ENCODE measurements at regions not wholly inside any gene's neighbourhood (a gene's known extent, or its start where the extent isn't known, plus 50 kb on each side); places are given as distances from the start of the nearest gene placed in this dataset.

- Histone ChIP-seq H3K4me1 (ENCODE audit: insufficient read depth, low read length) (peaks cover 2% of the 10 kb centered on the region), H3K27me3 (ENCODE audit: insufficient read depth, low read length) (no peaks in the 10 kb centered on the region), H3K79me2 (ENCODE audit: insufficient read depth, low read length) (no peaks in the 10 kb centered on the region), H3K9me3 (ENCODE audit: low read depth, low read length) (no peaks in the 10 kb centered on the region), H3K36me3 (ENCODE audit: insufficient read depth, low read length) (no peaks in the 10 kb centered on the region), H3K27ac (ENCODE audit: low read depth, low read length) (no peak overlapping the region), H3K4me2 (ENCODE audit: insufficient read depth, low read length) (no peak overlapping the region), H2AFZ (ENCODE audit: low read length) (no peak overlapping the region), H4K20me1 (ENCODE audit: insufficient read depth, low read length) (no peaks in the 10 kb centered on the region), H3K4me3 (ENCODE audit: insufficient read depth, low read length) (no peak overlapping the region)
- DNase-seq (ENCODE audit: insufficient read length, low spot score, missing footprints), result no peak
- no peak for TF ChIP-seq CTCF (IDR thresholded peaks at IDR 0.05; ENCODE audit: extremely low read depth, low read depth, low read length)
Measured at GRCh38 chr3:135887220-135887619, 78.3 kb upstream of the PPP2R3A start.

GRCh38 chr3:135889443-135889842 lies 76.1 kb upstream of the PPP2R3A start:
- H3K4me1 ChIP-seq (ENCODE audit: insufficient read depth, low read length), result peaks cover 2% of the 10 kb centered on the region
- no peak overlapping the region for H3K4me2 ChIP-seq (ENCODE audit: insufficient read depth, low read length)
- no peaks in the 10 kb centered on the region for H4K20me1 ChIP-seq (ENCODE audit: insufficient read depth, low read length)
- no peak for TF ChIP-seq CTCF (IDR thresholded peaks at IDR 0.05; ENCODE audit: extremely low read depth, low read depth, low read length)
- no peaks in the 10 kb centered on the region for H3K79me2 ChIP-seq (ENCODE audit: insufficient read depth, low read length)
- no peak for DNase-seq (ENCODE audit: insufficient read length, low spot score, missing footprints)
- no peaks in the 10 kb centered on the region for H3K9me3 ChIP-seq (ENCODE audit: low read depth, low read length)
- no peaks in the 10 kb centered on the region for H3K36me3 ChIP-seq (ENCODE audit: insufficient read depth, low read length)
- no peak overlapping the region for H3K4me3 ChIP-seq (ENCODE audit: insufficient read depth, low read length)
- H3K27me3 ChIP-seq (ENCODE audit: insufficient read depth, low read length), result no peaks in the 10 kb centered on the region
- H3K27ac ChIP-seq (ENCODE audit: low read depth, low read length), result no peak overlapping the region
- H2AFZ ChIP-seq (ENCODE audit: low read length), result no peak overlapping the region

GRCh38 chr3:135891121-135891520 lies 74.4 kb upstream of the PPP2R3A start:
- H3K4me3 ChIP-seq (ENCODE audit: insufficient read depth, low read length), result no peak overlapping the region
- H3K9me3 ChIP-seq (ENCODE audit: low read depth, low read length), result no peaks in the 10 kb centered on the region
- no peak overlapping the region for H2AFZ ChIP-seq (ENCODE audit: low read length)
- H3K4me2 ChIP-seq (ENCODE audit: insufficient read depth, low read length), result no peak overlapping the region
- H3K4me1 ChIP-seq (ENCODE audit: insufficient read depth, low read length), result peaks cover 13% of the 10 kb centered on the region
- no peak for DNase-seq (ENCODE audit: insufficient read length, low spot score, missing footprints)
- H3K27ac ChIP-seq (ENCODE audit: low read depth, low read length), result no peak overlapping the region
- H3K36me3 ChIP-seq (ENCODE audit: insufficient read depth, low read length), result no peaks in the 10 kb centered on the region
- H4K20me1 ChIP-seq (ENCODE audit: insufficient read depth, low read length), result no peaks in the 10 kb centered on the region
- no peaks in the 10 kb centered on the region for H3K79me2 ChIP-seq (ENCODE audit: insufficient read depth, low read length)
- H3K27me3 ChIP-seq (ENCODE audit: insufficient read depth, low read length), result no peaks in the 10 kb centered on the region
- TF ChIP-seq CTCF (IDR thresholded peaks at IDR 0.05; ENCODE audit: extremely low read depth, low read depth, low read length), result no peak

- H3K4me2 ChIP-seq (ENCODE audit: insufficient read depth, low read length), result peak overlapping the region; percentile 33
- H3K4me3 ChIP-seq (ENCODE audit: insufficient read depth, low read length), result no peak overlapping the region
- H3K36me3 ChIP-seq (ENCODE audit: insufficient read depth, low read length), result no peaks in the 10 kb centered on the region
- peak; percentile 97 for TF ChIP-seq CTCF (IDR thresholded peaks at IDR 0.05; ENCODE audit: extremely low read depth, low read depth, low read length)
- H3K9me3 ChIP-seq (ENCODE audit: low read depth, low read length), result no peaks in the 10 kb centered on the region
- H2AFZ ChIP-seq (ENCODE audit: low read length), result peak overlapping the region; percentile 40
- H3K4me1 ChIP-seq (ENCODE audit: insufficient read depth, low read length), result peaks cover 23% of the 10 kb centered on the region
- peak overlapping the region; percentile 76 for H3K27ac ChIP-seq (ENCODE audit: low read depth, low read length)
- no peaks in the 10 kb centered on the region for H3K79me2 ChIP-seq (ENCODE audit: insufficient read depth, low read length)
- no peaks in the 10 kb centered on the region for H4K20me1 ChIP-seq (ENCODE audit: insufficient read depth, low read length)
- H3K27me3 ChIP-seq (ENCODE audit: insufficient read depth, low read length), result no peaks in the 10 kb centered on the region
- peak; percentile 55 for DNase-seq (ENCODE audit: insufficient read length, low spot score, missing footprints)
Measured at GRCh38 chr3:135895106-135895733, 70.3 kb upstream of the PPP2R3A start.
